ENCODE measurements at regions not wholly inside any gene's neighbourhood (a gene's known extent, or its start where the extent isn't known, plus 50 kb on each side); places are given as distances from the start of the nearest gene placed in this dataset.
"Not testable (repeated sequence)": the region's sequence is repeated elsewhere in the genome, so short reads cannot be mapped to it uniquely, and the experiment has no call there.

GRCh38 chr2:9721344-9721743 is 90.5 kb upstream of the YWHAQ start:
- Histone ChIP-seq H3K9ac (ENCODE audit: low read depth in 2 of 2, low read length in 2 of 2) (no peak overlapping the region), H3K9me3 (no peaks in the 10 kb centered on the region), H3K27me3 (no peaks in the 10 kb centered on the region), H3K4me1 (no peaks in the 10 kb centered on the region), H3K36me3 (no peaks in the 10 kb centered on the region), H3K4me3 (no peak overlapping the region), H3K27ac (no peak overlapping the region)
- intact Hi-C loops (cut with DNase I) = no loop called here
- no peak for TF ChIP-seq CTCF (IDR thresholded peaks at IDR 0.05)
- DNase-seq = no peak

- intact Hi-C loops (cut with DNase I) = no loop called here
These were observed 91.7 kb upstream of the YWHAQ start for GRCh38 chr2:9722451-9722850.

GRCh38 chr2:9724565-9724964 is 93.8 kb upstream of the YWHAQ start:
- Histone ChIP-seq H3K36me3 (no peaks in the 10 kb centered on the region), H3K4me3 (no peak overlapping the region), H3K27ac (no peak overlapping the region), H3K27me3 (no peaks in the 10 kb centered on the region), H3K9ac (ENCODE audit: low read depth in 2 of 2, low read length in 2 of 2) (no peak overlapping the region), H3K9me3 (no peaks in the 10 kb centered on the region), H3K4me1 (no peaks in the 10 kb centered on the region)
- intact Hi-C loops (cut with DNase I) = no loop called here
- no peak for DNase-seq
- TF ChIP-seq CTCF (IDR thresholded peaks at IDR 0.05) = no peak

More at GRCh38 chr2:9722451-9722850, 91.7 kb upstream of the YWHAQ start:
- Histone ChIP-seq H3K27me3 (no peaks in the 10 kb centered on the region), H3K9ac (ENCODE audit: low read depth in 2 of 2, low read length in 2 of 2) (no peak overlapping the region), H3K9me3 (no peaks in the 10 kb centered on the region), H3K36me3 (no peaks in the 10 kb centered on the region), H3K4me3 (no peak overlapping the region), H3K4me1 (no peaks in the 10 kb centered on the region), H3K27ac (no peak overlapping the region)
- no peak for DNase-seq
- TF ChIP-seq CTCF (IDR thresholded peaks at IDR 0.05) = no peak

GRCh38 chr2:9725106-9725505 is 94.3 kb upstream of the YWHAQ start:
- Histone ChIP-seq H3K27me3 (no peaks in the 10 kb centered on the region), H3K4me1 (no peaks in the 10 kb centered on the region), H3K27ac (no peak overlapping the region), H3K36me3 (no peaks in the 10 kb centered on the region), H3K9me3 (no peaks in the 10 kb centered on the region), H3K4me3 (no peak overlapping the region), H3K9ac (ENCODE audit: low read depth in 2 of 2, low read length in 2 of 2) (no peak overlapping the region)
- no peak for TF ChIP-seq CTCF (IDR thresholded peaks at IDR 0.05)
- no peak for DNase-seq
- intact Hi-C loops (cut with DNase I) = no loop called here

DNA sequence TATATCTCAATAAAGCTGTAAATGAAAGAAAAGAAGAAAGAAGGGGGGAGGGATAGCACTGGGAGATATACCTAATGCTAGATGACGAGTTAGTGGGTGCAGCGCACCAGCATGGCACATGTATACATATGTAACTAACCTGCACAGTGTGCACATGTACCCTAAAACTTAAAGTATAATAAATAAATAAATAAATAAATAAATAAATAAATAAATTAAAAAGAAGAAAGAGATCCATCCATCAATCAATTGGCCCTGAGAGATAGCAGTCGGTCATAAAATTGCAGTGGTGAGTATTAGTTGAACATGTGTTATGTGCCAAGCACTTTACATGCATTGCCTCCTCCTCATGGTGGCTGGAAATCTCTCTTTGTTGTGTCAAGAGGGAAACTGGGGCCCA is 95.2 kb upstream of the YWHAQ start:
- H3K36me3 ChIP-seq; H3K27me3 ChIP-seq; DNase-seq; H3K4me1 ChIP-seq; H3K9ac ChIP-seq (ENCODE audit: low read depth in 2 of 2, low read length in 2 of 2); intact Hi-C loops (cut with DNase I); H3K9me3 ChIP-seq; H3K27ac ChIP-seq; H3K4me3 ChIP-seq: not testable (repeated sequence)

DNA sequence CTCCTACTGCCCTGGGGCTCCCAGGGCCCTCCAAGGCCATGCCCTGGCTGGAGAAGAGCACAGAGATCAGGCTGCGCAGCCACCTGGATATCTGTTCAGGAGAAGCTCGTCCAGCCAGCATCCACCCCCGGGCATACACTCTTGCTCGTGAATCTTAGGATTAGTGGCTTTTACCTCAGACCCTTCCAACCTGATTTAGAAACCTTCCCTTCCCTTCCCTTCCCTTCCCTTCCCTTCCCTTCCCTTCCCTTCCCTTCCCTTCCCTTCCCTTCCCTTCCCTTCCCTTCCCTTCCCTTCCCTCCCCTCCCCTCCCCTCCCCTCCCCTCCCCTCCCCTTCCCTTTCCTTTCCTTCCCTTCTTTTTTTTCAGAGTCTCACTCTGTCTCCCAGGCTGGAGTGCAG is 99.7 kb upstream of the YWHAQ start:
- H3K27ac ChIP-seq; H3K36me3 ChIP-seq; intact Hi-C loops (cut with DNase I); H3K4me3 ChIP-seq; H3K27me3 ChIP-seq; H3K9ac ChIP-seq (ENCODE audit: low read depth in 2 of 2, low read length in 2 of 2); H3K4me1 ChIP-seq; H3K9me3 ChIP-seq; DNase-seq: not testable (repeated sequence)

- intact Hi-C loops (cut with DNase I) = no loop called here
- H3K27ac ChIP-seq = no peak overlapping the region
- TF ChIP-seq CTCF (IDR thresholded peaks at IDR 0.05) = no peak
These were observed 102.0 kb upstream of the YWHAQ start for GRCh38 chr2:9732824-9733223.

More at GRCh38 chr2:9732824-9733223, 102.0 kb upstream of the YWHAQ start:
- Histone ChIP-seq H3K27me3 (no peaks in the 10 kb centered on the region), H3K36me3 (no peaks in the 10 kb centered on the region), H3K9me3 (no peaks in the 10 kb centered on the region), H3K9ac (ENCODE audit: low read depth in 2 of 2, low read length in 2 of 2) (no peak overlapping the region), H3K4me3 (no peak overlapping the region), H3K4me1 (no peaks in the 10 kb centered on the region)
- DNase-seq = no peak

All from colonic mucosa (tissue), 4 donors.